ENCODE measurements at regions not wholly inside any gene's neighbourhood (a gene's known extent, or its start where the extent isn't known, plus 50 kb on each side); places are given as distances from the start of the nearest gene placed in this dataset.
A peak's percentile ranks its signal among the peaks of the same experiment; 100 is the strongest.

DNA sequence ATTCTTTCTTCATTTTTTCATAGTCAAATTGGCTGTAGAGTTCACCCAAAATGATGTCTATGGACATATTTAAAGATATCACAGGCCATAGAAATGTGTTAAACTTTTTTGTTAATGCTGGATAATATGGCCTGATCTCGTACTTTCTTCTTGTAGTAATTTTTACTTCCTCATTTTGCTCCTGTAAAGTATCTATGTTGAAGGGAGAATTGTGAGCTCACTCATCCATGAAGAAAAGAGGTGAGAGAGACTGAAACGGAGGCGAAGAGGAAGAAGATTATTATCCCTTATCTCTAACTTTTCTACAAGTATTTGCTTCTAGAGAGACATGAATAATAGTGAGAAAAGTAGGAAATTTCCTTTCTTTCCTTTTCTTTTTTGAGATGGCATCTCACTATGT, 613.8 kb upstream of the TBL1XR1 start:
- DNase-seq (ENCODE audit: low read depth), result no peak

DNA sequence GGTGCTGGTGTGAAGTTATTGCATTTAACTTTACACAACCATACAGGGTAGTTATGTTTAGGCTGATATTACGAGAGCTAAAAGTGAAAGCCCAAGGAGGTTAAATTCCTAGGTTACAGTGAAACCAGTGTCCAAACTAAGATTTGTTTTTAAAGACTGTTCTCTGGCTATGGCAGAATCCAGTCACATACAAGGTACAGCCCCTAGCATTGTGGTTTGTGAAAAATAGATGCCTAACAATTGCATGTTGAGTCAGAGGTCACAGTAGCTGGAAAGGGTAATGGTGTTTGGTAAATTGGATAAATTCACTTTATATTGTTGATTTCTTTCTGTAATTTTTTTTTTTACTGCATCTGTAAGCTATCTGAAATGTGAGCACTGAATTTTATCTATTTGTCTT, 614.6 kb upstream of the TBL1XR1 start:
- peak; percentile 67 for DNase-seq (ENCODE audit: low read depth)

DNA sequence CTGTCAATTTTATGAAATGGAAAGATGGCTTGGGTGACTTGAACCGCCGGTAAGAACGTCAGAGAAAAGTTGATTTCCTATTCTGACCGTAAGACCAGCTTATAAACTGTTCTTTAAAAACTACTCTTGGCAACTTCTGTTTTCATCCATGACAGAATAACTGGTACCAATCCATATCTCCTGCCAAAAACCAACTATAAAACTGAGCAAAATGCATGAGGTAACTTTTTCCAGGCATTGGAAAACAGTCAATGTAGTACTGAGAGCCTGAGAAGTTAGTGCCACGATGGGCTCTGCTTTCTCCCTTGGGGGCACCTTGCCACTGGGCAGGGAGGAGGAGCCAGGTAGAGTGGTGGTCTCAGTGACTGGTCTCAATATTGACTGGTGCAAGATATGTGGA, 615.2 kb upstream of the TBL1XR1 start:
- DNase-seq (ENCODE audit: low read depth), result no peak

DNA sequence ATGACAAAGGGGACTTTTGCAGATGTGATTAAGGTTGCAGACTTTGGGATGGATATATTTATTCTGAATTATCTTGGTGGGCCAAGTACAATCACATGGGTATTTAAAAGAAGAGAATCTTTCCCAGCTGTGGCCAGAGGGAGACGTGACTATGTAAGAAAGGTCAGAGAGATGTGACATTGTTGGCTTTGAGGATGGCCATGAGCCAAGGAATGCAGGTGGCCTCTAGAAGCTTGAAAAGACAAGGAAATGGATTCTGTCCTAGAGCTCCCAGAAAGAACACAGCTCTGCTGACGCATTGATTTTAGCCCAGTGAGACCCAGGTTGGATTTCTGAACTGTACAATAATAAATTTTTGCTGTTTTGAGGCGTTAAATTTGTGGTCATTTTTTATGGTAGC, 616.0 kb upstream of the TBL1XR1 start:
- peak; percentile 37 for DNase-seq (ENCODE audit: low read depth)

DNA sequence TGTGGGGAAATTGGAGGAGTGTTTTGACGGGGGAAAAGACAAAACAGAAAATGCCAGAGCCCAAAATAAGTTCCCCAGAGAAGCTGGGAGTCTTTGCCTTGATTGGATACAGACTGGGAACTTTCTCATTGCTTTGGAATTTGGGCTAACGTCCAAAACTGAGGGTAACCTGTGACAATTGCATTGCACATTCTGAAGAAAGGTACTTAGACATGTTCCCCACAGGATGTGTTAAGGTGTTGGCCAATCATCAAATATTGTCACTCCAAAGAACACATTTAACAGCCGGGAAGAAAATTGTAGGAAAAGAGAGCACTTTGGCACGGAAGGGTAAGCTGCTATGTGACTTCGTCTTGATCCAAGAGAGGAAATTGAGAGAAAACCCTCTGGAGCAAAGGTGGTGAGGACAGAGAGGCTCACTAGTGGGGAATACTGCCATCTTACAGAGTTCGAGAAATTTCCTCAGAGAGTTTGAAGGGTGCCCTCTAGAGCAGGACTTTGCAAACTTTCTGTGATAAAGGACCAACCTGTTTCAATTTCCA, 619.5 kb upstream of the TBL1XR1 start:
- DNase-seq (ENCODE audit: low read depth), result peak; percentile 66

DNA sequence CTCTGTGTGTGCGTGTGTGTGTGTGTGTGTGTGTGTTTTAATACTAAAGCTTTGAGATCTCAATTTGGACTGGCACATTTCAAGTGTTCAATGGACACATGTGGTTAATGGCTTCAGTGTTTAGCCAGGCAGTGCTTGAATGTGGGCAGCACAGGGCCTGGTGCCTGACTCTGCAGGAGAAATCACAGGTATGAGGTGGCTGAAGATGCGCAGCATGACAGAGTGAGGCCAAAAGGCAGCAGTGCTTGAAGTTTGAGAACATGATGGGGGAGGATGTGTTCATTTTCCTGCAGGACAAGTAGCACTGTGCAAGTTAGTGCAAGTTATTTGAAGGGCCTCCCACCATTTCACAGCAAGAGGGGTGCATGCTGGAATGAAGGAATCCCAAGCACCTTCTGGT, 620.5 kb upstream of the TBL1XR1 start:
- no peak for DNase-seq (ENCODE audit: low read depth)

DNA sequence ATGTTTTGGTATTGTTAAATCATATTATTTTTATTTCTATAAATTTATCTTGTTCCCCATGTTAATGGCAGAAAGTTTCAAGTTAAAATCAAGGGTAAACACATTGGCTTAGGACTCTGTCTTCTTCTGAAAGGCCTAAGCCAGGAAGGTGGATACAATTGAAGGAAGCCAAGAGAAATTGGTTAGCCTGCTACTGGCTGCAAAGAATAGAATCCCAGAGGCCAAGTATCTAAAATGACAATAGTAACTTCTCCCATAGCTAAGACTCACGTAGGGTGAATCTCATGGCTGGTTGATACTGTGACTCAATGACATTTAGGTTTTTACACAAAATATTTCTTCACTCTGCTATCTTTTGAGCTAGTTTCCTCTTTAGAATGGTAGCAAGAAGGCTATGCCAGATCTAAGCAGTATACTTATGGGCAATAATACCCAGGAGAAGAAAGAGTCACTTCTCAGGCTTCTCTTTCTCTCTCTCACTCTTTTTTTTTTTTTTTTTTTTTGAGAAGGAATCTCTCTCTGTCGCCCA, 621.5 kb upstream of the TBL1XR1 start:
- no peak for DNase-seq (ENCODE audit: low read depth)

DNA sequence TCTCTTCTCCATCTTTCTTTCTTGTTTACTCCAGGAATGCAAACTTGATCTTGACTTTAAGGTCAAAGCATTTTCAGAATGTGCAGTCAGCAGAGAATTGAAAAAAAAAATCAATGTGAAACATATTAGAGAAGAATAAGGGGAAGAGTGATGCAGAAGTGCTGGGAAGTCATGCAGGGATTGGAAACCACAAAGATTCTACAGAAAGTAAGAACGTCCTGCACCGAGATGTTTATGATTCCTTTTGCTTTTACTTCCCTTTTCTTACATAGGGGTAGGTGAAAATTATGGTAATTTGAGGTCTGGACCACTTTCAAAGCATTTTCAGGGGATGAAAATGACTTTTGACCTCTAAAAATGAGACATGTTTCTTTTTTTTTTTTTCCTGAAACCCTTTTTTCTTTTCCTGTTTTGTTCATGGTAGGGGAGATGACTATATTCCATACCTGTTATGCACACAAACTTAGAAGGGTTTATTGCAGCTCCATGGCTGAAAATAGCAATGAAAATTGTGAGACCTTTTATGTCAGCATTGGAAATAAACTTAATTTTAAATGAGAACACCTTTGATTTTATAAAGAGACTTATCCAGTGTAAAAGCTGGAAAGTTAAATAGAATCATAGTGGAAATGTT, 623.5 kb upstream of the TBL1XR1 start:
- DNase-seq (ENCODE audit: low read depth), result peak; percentile 54

DNA sequence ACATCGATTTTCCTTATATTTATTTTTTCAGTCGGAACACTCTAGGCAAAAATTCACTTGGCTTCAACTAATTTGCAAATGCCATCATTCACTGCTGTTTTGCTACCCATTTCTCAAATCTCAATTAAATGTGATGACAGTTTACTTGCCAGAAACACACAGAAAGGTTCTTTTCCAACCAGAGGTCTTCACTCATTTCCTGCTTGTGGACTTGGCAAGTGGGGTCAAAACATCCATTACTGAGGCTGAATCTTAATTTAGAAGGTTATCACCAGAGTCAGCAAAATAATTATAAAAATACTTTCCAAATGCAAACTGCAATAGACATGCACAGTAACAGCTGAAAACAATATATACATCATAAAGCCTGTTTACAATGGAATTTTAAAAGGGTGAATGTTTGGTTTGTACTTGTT, 625.4 kb upstream of the TBL1XR1 start:
- no peak for DNase-seq (ENCODE audit: low read depth)

DNA sequence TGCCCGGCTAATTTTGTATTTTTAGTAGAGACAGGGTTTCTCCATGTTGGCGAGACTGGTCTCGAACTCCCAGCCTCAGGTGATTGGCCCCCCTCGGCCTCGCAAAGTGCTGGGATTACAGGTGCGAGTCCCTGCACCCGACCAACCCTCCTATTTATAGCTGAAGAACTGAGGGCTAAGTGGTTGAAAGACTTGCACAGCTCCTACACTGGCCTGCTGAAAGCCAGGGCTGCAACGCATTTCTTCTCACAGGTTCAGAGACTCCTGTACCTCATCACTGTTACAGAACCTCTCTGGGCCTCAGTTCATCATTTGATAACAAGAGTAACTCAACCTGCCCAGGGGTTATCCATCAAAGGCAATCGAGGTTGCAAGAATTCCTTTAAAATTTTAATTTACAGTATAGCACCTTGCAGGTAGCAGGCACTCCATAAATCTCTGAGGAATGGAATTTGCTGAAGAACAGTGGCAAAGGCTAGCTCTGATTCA, 626.5 kb upstream of the TBL1XR1 start:
- DNase-seq (ENCODE audit: low read depth), result no peak

DNA sequence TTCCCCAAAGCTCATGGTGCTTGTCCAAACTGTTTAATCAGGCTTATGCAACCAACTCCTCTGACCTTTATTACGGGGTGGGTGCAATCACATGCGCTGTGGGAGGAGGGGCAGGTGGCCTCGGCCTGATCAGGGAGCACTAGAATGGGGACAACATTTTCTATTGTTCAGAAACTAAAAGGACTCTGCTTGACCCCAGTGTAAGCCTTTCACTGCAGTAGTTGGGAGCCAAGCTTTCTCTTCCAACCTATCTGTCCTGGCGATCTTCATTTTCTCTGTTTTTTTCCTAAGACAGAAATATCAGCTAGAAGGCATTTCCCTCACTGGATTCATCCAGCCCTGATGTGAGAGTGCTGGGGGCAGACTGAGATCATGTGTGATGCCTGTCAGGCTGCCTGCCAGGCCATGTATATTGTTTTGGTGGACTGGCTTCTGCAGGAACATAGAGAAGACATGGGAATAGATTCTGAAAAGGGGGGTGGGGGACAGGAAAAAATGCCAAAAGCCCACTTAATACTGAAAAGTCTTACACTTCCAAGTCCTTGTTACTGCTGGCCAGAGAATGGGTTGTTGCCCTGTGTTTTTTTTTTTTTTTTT, 627.0 kb upstream of the TBL1XR1 start:
- peak; percentile 34 for DNase-seq (ENCODE audit: low read depth)

DNA sequence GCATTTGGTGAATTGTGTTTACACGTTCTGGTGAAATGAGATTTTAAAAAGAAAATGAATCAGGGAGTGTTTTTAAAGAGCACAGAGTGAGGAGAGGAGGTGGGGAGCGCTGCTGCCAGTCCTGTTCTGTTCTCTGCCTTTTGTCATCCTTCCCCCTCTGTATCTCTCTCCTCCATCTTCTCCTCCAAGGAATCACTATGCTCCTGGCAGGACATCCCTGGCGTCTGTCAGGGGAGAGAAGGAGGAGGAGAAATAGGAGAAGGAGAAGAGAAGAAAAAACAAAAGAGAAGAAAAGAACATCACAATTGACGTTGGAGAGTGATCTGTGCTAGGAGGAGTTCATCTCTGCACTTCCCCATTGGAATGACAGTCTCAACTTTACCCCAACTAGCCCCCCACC, 627.6 kb upstream of the TBL1XR1 start:
- no peak for DNase-seq (ENCODE audit: low read depth)

DNA sequence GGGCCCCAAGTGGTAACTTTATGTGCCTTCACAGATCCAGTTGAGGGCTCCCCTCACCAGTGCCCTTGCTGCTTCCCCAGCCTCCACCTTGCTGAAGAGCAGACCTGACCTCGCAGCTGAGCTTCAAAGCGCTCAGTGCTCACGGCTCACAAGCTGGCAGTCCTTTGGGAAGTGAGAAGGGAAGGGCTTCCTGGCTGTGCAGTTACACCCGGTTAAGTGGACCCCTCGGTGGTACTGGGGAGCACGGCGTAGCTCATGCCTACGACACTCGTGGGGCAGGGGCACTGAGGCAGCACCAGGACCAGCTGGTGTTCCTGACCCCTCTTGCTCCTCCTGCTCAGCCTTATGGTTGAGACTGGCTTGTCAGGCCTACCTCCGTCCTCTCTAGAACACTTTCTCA, 629.0 kb upstream of the TBL1XR1 start:
- DNase-seq (ENCODE audit: low read depth), result no peak

DNA sequence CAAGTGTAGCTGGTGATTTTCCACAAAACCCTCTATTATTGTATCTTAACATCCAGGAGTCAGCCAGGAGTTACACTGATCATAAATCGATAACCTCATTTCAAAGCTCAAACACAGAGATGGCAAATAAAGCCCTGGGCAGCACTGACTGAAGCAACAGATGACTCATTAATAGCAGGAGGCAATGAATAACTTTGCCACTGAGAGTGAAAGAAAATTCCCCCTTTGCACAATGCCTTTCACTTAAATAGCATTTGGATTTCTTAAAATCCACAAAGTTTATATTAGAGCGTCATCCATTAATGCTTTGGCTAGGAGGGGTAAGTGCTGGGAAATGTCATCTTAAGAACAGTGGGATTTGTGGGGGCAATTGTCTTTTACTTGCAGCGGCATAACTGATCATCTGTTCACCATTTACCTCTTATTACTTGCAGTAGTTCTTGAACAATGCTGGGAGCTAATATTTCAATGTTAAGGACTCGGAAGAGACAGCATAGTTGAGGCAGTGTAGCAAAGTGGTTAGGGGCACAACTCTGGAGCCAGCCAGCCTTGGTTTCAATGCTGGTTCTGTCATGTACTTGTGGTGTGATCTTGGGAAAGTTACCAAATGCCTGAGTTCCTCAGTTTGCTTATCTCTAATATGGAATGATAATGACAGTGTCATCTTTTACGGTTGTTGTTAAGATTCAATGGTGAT, 630.4 kb upstream of the TBL1XR1 start:
- DNase-seq (ENCODE audit: low read depth), result peak; percentile 72

DNA sequence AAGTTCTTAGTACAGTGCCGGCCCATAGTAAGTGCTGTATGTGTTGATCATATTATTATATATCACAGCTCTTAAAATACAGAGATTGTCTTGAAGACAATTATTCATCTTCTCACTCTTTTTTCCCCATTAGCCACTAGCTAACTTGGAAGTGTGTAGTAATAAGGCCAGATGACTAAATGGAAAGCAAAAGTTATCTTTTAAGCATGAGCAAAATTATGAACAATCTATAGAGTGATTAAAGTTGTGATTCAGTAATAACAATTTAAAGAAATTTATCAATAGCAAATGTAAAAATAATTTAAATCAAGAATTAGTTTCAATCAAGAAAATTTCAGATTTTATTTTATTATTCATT, 630.9 kb upstream of the TBL1XR1 start:
- no peak for DNase-seq (ENCODE audit: low read depth)

DNA sequence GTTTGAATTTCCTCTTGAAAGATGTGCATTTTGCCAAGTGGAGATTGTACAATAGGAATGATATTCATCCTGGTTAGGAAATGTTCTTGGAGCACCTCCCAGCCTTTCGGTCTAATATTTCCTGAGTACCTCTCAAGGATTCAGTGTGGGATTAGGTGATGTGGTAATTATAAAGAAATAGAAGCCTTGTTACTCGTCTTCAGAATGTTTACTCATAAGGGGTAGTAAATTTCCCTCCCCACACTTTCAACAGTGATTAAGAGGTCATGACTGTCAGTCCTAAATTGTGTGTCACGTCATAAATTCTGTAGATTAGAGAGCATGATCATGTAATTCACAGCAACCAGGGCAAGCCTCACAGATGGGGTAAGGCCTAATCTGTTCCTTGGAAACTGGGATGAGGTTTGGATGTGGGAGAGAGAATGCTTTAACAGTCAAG, 633.1 kb upstream of the TBL1XR1 start:
- peak; percentile 85 for DNase-seq (ENCODE audit: low read depth)

DNA sequence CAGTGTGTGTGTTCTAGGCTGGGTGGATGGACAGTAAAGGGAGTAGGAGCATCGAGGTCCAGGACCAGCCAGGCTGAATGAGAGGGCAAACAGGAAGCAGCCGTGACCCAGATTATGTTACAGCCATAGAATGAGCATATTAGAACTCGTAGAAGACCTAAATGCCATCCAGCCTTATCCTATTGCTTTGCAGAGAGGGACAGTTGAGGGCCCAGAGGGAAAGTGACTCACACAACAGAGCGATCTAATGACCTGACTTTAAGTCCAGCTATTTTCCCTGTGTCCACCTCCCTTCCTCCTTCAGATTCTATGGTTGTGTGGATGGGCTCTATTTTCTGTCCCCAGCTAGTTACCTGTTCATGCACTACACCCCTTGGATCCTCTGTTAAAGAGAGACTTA, 634.1 kb upstream of the TBL1XR1 start:
- DNase-seq (ENCODE audit: low read depth), result no peak

DNA sequence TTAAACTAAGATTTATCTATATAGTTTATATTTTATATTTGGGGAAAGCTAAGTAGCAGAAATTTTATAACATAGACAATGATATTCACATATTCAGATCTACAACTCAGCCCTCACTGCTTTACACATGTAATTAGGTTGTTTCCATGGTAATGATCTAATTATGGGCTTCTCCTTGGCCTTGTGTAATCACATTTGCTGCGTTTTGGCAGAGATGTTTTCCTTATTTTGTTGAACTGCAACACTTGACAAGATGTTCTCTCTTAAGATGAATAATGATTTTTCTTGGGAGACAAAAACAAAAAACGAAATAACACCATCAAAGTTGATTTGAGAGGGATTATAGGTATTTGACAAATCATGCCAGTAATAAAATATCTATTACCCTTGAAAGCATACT, 635.6 kb upstream of the TBL1XR1 start:
- no peak for DNase-seq (ENCODE audit: low read depth)

DNA sequence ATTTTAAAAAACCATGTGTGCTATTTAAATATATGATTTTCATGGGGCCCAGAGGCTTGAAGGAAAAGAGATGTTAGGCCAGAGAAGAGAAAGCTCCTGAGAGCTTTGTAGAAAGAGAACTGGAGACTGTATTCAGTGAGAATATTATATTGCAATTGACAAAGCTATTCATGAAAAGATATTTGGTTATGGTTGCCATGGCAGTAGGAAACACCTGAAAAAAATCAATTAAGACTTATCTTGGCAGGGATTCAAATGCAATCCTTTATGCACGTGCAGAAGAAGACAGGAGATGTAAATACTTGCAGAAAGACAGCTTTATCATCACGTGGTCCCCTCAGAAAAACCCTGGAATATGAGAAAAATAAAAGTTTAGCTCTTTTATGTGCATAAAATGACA, 636.0 kb upstream of the TBL1XR1 start:
- DNase-seq (ENCODE audit: low read depth), result no peak

DNA sequence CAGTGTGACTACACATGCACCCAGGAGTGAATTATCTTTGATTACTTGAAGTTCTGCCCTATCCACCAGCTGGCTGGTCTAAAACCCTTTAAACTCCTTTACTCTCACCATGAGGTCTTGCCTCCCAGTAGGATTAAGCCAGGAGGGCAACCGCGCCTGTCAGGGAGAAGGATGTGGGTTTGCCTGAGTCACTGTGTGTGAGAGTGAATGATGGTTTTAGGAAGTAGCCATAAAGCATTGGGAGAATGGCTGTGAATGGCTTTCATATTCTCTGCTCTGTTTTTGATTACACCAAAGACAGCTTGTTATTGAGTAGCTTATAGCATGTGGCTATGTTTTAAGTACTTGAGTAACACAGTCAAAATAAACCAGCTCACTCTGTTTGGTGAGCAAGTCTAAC, 637.7 kb upstream of the TBL1XR1 start:
- DNase-seq (ENCODE audit: low read depth), result peak; percentile 99

DNA sequence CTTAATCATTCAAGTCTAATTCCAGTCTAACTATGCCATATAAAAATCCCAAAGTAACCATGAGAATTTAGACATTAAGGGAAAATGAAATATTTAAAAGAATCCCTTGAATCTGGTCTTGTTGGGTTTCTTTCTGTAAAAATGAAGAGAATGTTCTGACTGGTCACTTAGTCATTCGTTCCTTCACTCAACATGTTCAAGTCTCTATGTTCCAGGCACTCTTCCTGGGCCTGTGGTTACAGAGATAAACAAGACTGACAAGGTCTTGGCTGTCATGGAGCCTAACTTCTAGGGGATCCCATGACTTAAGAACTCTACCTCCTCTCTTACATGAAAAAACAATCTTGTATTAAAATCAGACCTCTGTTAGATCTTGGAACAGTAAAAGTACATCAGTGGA, 638.6 kb upstream of the TBL1XR1 start:
- DNase-seq (ENCODE audit: low read depth), result peak; percentile 97

DNA sequence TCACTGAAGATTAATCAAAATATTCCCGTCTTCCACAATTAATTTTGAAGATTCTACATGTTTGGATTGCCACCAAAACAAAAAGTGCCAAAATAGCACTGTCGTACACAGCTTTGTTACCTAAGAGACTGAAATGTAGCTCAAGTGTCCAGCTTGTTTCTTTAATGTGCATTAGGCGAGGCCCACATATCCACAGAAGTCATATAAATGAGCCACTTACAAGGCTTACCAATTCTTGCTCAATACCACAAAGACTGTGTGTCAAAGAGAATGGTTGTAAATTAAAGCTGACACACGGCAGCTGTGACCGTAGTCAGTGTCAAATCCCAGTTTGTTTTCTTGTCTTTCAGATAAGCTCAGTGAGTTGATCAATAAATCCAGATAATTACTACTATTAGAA, 639.4 kb upstream of the TBL1XR1 start:
- peak; percentile 75 for DNase-seq (ENCODE audit: low read depth)
